ENCODE measurements at regions not wholly inside any gene's neighbourhood (a gene's known extent, or its start where the extent isn't known, plus 50 kb on each side); places are given as distances from the start of the nearest gene placed in this dataset.
"Not testable (repeated sequence)": the region's sequence is repeated elsewhere in the genome, so short reads cannot be mapped to it uniquely, and the experiment has no call there.

- 95 to 97% methylated on average over 3 to 4 of the region's 4 CpGs for WGBS, 2 experiments (ENCODE audit: insufficient coverage in 2 of 2)
- Histone ChIP-seq H3K4me3 (ENCODE audit: extremely low read depth, insufficient read depth, low read length, poor library complexity, severe bottlenecking) (no peak overlapping the region), H3K36me3 (ENCODE audit: control insufficient read depth, insufficient read depth, low read length) (no peaks in the 10 kb centered on the region)
These were observed 255.3 kb downstream of the VAPA start for GRCh38 chr18:10169064-10169562.

GRCh38 chr18:10169814-10170213 is 256.0 kb downstream of the VAPA start:
- 81 to 86% methylated on average over 2 of the region's 2 CpGs for WGBS, 2 experiments (ENCODE audit: insufficient coverage in 2 of 2)

More at GRCh38 chr18:10169064-10169562, 255.3 kb downstream of the VAPA start:
- Histone ChIP-seq H3K27ac (ENCODE audit: low read depth, low read length, severe bottlenecking) (no peak overlapping the region), H3K4me1 (ENCODE audit: control insufficient read depth, insufficient read depth, low read length, poor library complexity, severe bottlenecking) (no peaks in the 10 kb centered on the region), H3K9me3 (ENCODE audit: control insufficient read depth, low read length) (no peaks in the 10 kb centered on the region)

GRCh38 chr18:10170375-10170774 is 256.6 kb downstream of the VAPA start:
- H3K4me3 ChIP-seq (ENCODE audit: extremely low read depth, insufficient read depth, low read length, poor library complexity, severe bottlenecking), result no peak overlapping the region

More at GRCh38 chr18:10169814-10170213, 256.0 kb downstream of the VAPA start:
- Histone ChIP-seq H3K9me3 (ENCODE audit: control insufficient read depth, low read length) (no peaks in the 10 kb centered on the region), H3K4me3 (ENCODE audit: extremely low read depth, insufficient read depth, low read length, poor library complexity, severe bottlenecking) (no peak overlapping the region), H3K4me1 (ENCODE audit: control insufficient read depth, insufficient read depth, low read length, poor library complexity, severe bottlenecking) (no peaks in the 10 kb centered on the region), H3K27ac (ENCODE audit: low read depth, low read length, severe bottlenecking) (no peak overlapping the region), H3K36me3 (ENCODE audit: control insufficient read depth, insufficient read depth, low read length) (no peaks in the 10 kb centered on the region)

DNA sequence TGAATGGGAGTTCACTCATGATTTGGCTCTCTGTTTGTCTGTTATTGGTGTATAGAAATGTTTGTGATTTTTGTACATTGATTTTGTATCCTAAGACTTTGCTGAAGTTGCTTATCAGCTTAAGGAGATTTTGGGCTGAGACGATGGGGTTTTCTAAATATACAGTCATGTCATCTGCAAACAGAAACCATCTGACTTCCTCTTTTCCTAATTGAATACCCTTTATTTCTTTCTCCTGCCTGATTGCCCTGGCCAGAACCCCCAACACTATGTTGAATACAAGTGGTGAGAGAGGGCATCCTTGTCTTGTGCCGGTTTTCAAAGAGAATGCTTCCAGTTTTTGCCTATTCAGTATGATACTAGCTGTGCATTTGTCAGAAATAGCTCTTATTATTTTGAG is 261.5 kb downstream of the VAPA start:
- not testable (repeated sequence) for H3K36me3 ChIP-seq (ENCODE audit: control insufficient read depth, insufficient read depth, low read length); H3K9me3 ChIP-seq (ENCODE audit: control insufficient read depth, low read length); H3K4me3 ChIP-seq (ENCODE audit: extremely low read depth, insufficient read depth, low read length, poor library complexity, severe bottlenecking); H3K4me1 ChIP-seq (ENCODE audit: control insufficient read depth, insufficient read depth, low read length, poor library complexity, severe bottlenecking); H3K27ac ChIP-seq (ENCODE audit: low read depth, low read length, severe bottlenecking)
- no CpG with 5 or more reads among the region's 2 CpGs for WGBS, 2 experiments (ENCODE audit: insufficient coverage in 2 of 2)

More at GRCh38 chr18:10170375-10170774, 256.6 kb downstream of the VAPA start:
- whole genome bisulfite sequencing, 2 experiments (ENCODE audit: insufficient coverage in 2 of 2), result 77 to 93% methylated on average over 3 to 4 of the region's 5 CpGs
- Histone ChIP-seq H3K9me3 (ENCODE audit: control insufficient read depth, low read length) (no peaks in the 10 kb centered on the region), H3K27ac (ENCODE audit: low read depth, low read length, severe bottlenecking) (no peak overlapping the region), H3K4me1 (ENCODE audit: control insufficient read depth, insufficient read depth, low read length, poor library complexity, severe bottlenecking) (no peaks in the 10 kb centered on the region), H3K36me3 (ENCODE audit: control insufficient read depth, insufficient read depth, low read length) (no peaks in the 10 kb centered on the region)

DNA sequence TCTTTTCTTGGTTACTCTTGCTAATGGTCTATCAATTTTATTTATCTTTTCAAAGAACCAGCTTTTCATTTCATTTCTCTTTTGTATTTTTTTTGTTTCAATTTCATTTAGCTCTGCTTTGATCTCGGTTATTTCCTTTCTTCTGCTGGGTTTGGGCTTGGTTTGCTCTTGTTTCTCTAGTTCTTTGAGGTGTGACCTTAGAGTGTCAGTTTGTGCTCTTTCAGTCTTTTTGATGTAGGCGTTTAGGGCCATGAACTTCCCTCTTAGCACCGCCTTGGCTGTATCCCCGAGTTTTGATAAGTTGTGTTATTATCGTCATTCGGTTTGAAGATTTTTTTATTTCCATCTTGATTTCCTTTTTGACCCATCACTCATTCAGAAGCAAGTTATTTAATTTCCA is 265.5 kb downstream of the VAPA start:
- no CpG with 5 or more reads among the region's 6 CpGs for WGBS, 2 experiments (ENCODE audit: insufficient coverage in 2 of 2)
- H3K4me1 ChIP-seq (ENCODE audit: control insufficient read depth, insufficient read depth, low read length, poor library complexity, severe bottlenecking); H3K4me3 ChIP-seq (ENCODE audit: extremely low read depth, insufficient read depth, low read length, poor library complexity, severe bottlenecking); H3K27ac ChIP-seq (ENCODE audit: low read depth, low read length, severe bottlenecking); H3K9me3 ChIP-seq (ENCODE audit: control insufficient read depth, low read length); H3K36me3 ChIP-seq (ENCODE audit: control insufficient read depth, insufficient read depth, low read length): not testable (repeated sequence)

DNA sequence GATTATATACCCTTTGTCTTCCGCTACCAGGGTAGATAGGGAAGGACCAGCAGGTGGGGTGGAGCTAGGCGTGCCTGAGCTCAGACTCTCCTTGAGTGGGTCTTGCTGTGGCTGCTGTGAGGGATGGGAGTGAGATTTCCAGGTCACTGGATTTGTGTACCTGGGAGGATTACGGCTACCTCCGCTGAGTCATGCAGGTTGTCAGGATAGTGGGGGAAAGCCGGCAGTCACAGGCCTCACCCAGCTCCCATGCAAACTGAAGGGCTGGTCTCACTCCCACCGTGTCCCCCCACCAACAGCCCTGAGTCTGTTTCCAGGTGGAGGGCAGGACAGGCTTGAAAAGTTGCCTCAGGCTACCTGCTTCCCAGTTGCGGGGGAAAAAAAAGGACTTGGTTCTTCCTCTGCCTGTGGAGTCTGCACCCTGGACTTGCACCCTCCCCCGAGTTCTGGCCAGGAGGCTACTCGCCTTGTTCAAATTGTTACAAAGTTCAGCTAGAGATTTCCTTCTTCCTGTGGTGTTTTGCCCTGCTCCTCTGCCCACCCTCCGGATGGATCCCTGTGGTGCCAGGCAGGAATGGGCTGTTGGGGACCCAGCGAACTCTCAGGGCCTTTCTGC is 268.3 kb downstream of the VAPA start:
- 78 to 80% methylated on average over 8 to 10 of the region's 11 CpGs for WGBS, 2 experiments (ENCODE audit: insufficient coverage in 2 of 2)
- no peaks in the 10 kb centered on the region for H3K36me3 ChIP-seq (ENCODE audit: control insufficient read depth, insufficient read depth, low read length)
- no peak overlapping the region for H3K4me3 ChIP-seq (ENCODE audit: extremely low read depth, insufficient read depth, low read length, poor library complexity, severe bottlenecking)

DNA sequence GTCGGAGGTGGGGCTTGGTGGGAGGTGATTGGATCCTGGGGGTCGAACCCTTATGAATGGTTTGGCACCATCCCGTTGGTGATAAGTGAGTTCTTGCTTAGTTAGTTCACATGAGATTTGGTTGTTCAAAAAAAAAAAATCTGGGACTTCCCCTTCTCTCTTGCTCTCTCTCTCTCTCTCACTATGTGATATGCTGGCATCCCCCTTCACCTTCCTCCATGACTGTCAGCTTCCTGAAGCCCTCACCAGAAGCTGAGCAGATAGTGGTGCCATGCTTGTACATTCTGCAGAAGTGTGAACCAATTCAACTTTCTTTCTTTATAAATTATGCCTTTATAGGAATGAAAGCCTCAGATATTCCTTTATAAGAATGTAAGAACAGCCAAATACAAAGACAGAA is 269.7 kb upstream of the APCDD1 start:
- WGBS, 2 experiments (ENCODE audit: insufficient coverage in 2 of 2), result 100% methylated on average over 1 of the region's 3 CpGs
- H3K36me3 ChIP-seq (ENCODE audit: control insufficient read depth, insufficient read depth, low read length), result no peaks in the 10 kb centered on the region
- no peaks in the 10 kb centered on the region for H3K4me1 ChIP-seq (ENCODE audit: control insufficient read depth, insufficient read depth, low read length, poor library complexity, severe bottlenecking)
- no peak overlapping the region for H3K4me3 ChIP-seq (ENCODE audit: extremely low read depth, insufficient read depth, low read length, poor library complexity, severe bottlenecking)
- no peaks in the 10 kb centered on the region for H3K9me3 ChIP-seq (ENCODE audit: control insufficient read depth, low read length)
- H3K27ac ChIP-seq (ENCODE audit: low read depth, low read length, severe bottlenecking), result no peak overlapping the region

More for the DNA sequence above, 268.3 kb downstream of the VAPA start:
- H3K27ac ChIP-seq (ENCODE audit: low read depth, low read length, severe bottlenecking), result no peak overlapping the region
- H3K4me1 ChIP-seq (ENCODE audit: control insufficient read depth, insufficient read depth, low read length, poor library complexity, severe bottlenecking), result no peaks in the 10 kb centered on the region
- H3K9me3 ChIP-seq (ENCODE audit: control insufficient read depth, low read length), result no peaks in the 10 kb centered on the region

DNA sequence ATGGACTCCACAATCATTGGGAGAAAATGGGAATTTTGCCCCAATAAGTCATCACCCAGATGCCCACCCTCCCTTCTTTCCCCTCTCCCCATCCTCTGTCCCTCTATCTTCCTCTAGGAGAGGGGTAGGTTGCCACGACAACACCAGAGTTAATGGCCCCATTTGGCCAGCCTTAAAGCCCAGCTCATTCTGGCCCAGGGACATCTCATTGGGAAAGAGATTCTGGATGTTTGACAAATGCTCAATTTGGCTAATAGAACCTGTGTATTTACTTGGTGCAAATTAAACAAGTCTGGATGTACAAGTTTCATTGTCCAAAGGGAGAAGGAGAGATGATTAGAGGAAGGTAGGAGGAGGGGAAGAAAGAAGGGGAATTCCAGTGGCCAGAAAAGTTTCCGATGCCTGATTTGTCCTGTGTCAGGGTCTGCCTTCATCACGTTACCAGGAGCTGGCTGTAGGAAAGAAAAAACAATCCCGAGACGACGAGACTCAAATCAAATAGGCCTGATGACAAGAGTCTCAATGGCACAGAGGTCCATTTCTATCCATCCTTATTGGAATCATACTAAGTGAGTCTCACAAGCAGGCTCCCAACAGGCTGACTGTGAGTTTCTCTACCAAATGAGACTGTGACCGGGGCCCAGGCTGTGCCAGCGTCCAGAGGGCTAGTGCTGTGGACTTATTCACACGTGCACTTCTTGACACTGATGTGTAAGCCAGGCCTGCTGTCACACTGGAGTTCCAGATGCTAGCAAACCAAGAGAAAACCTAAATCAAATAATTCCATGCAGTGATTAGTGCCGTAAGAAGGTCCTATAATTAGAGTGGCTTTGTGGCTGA is 265.2 kb upstream of the APCDD1 start:
- Histone ChIP-seq H3K36me3 (ENCODE audit: control insufficient read depth, insufficient read depth, low read length) (no peaks in the 10 kb centered on the region), H3K4me3 (ENCODE audit: extremely low read depth, insufficient read depth, low read length, poor library complexity, severe bottlenecking) (no peak overlapping the region), H3K4me1 (ENCODE audit: control insufficient read depth, insufficient read depth, low read length, poor library complexity, severe bottlenecking) (no peaks in the 10 kb centered on the region), H3K27ac (ENCODE audit: low read depth, low read length, severe bottlenecking) (no peak overlapping the region), H3K9me3 (ENCODE audit: control insufficient read depth, low read length) (no peaks in the 10 kb centered on the region)
- 96 to 97% methylated on average over 9 to 10 of the region's 10 CpGs for WGBS, 2 experiments (ENCODE audit: insufficient coverage in 2 of 2)

DNA sequence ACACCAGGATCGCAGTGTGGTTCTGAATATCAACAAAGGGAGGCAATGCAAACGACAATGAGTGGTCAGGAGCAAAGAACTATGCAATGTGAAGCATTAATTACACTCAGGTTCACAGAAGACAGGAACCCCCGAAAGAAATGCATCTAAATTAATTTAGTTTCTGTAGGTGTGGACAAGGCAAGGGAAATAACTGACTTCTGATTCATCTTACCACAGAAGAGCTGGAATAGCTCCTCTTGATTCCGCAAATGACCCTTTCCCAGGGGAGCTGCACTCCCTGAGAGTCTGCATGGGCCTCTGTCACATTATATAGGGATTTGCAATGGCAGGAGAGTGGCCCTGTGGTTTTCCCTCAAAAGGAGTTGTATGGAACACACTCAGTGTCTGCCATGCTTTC is 263.9 kb upstream of the APCDD1 start:
- H3K9me3 ChIP-seq (ENCODE audit: control insufficient read depth, low read length), result no peaks in the 10 kb centered on the region
- 90 to 96% methylated on average over 3 of the region's 4 CpGs for WGBS, 2 experiments (ENCODE audit: insufficient coverage in 2 of 2)
- no peaks in the 10 kb centered on the region for H3K4me1 ChIP-seq (ENCODE audit: control insufficient read depth, insufficient read depth, low read length, poor library complexity, severe bottlenecking)
- no peak overlapping the region for H3K27ac ChIP-seq (ENCODE audit: low read depth, low read length, severe bottlenecking)
- no peaks in the 10 kb centered on the region for H3K36me3 ChIP-seq (ENCODE audit: control insufficient read depth, insufficient read depth, low read length)
- H3K4me3 ChIP-seq (ENCODE audit: extremely low read depth, insufficient read depth, low read length, poor library complexity, severe bottlenecking), result no peak overlapping the region

GRCh38 chr18:10193444-10193843 is 261.0 kb upstream of the APCDD1 start:
- no peak overlapping the region for H3K4me3 ChIP-seq (ENCODE audit: extremely low read depth, insufficient read depth, low read length, poor library complexity, severe bottlenecking)
- no peak overlapping the region for H3K27ac ChIP-seq (ENCODE audit: low read depth, low read length, severe bottlenecking)
- no peaks in the 10 kb centered on the region for H3K36me3 ChIP-seq (ENCODE audit: control insufficient read depth, insufficient read depth, low read length)
- H3K4me1 ChIP-seq (ENCODE audit: control insufficient read depth, insufficient read depth, low read length, poor library complexity, severe bottlenecking), result no peaks in the 10 kb centered on the region
- H3K9me3 ChIP-seq (ENCODE audit: control insufficient read depth, low read length), result no peaks in the 10 kb centered on the region
- WGBS, 2 experiments (ENCODE audit: insufficient coverage in 2 of 2), result 82 to 100% methylated on average over 2 to 3 of the region's 3 CpGs

GRCh38 chr18:10194592-10194991 is 259.8 kb upstream of the APCDD1 start:
- Histone ChIP-seq H3K36me3 (ENCODE audit: control insufficient read depth, insufficient read depth, low read length) (no peaks in the 10 kb centered on the region), H3K4me3 (ENCODE audit: extremely low read depth, insufficient read depth, low read length, poor library complexity, severe bottlenecking) (no peak overlapping the region), H3K4me1 (ENCODE audit: control insufficient read depth, insufficient read depth, low read length, poor library complexity, severe bottlenecking) (no peaks in the 10 kb centered on the region), H3K9me3 (ENCODE audit: control insufficient read depth, low read length) (no peaks in the 10 kb centered on the region), H3K27ac (ENCODE audit: low read depth, low read length, severe bottlenecking) (no peak overlapping the region)
- 55 to 70% methylated on average over 3 of the region's 4 CpGs for WGBS, 2 experiments (ENCODE audit: insufficient coverage in 2 of 2)
